ENCODE measurements at regions not wholly inside any gene's neighbourhood (a gene's known extent, or its start where the extent isn't known, plus 50 kb on each side); places are given as distances from the start of the nearest gene placed in this dataset.

- Histone ChIP-seq H3K4me3 (ENCODE audit: control insufficient read depth in 1 of 7, extremely low read depth in 1 of 7, insufficient read depth in 4 of 7, low read depth in 2 of 7, low read length in 6 of 7) (no peak overlapping the region), H3K36me3 (ENCODE audit: control insufficient read depth in 4 of 4, insufficient read depth in 4 of 4, low read length in 3 of 4) (no peaks in the 10 kb centered on the region), H3K9me3 (ENCODE audit: control extremely low read depth in 1 of 5, control insufficient read depth in 4 of 5, insufficient read depth in 2 of 5, low read depth in 1 of 5, low read length in 4 of 5) (peaks cover 0 to 2% (median 0%) of the 10 kb centered on the region in 5 experiments), H3K27me3 (replicated peaks in 2 of 5; ENCODE audit: control insufficient read depth in 4 of 5, insufficient read depth in 5 of 5, low read length in 4 of 5) (no peaks in the 10 kb centered on the region), H3K27ac (ENCODE audit: insufficient read depth in 1 of 2, low read depth in 1 of 2, low read length in 2 of 2, poor library complexity in 1 of 2, severe bottlenecking in 2 of 2) (no peak overlapping the region), H3K4me1 (ENCODE audit: control extremely low read depth in 1 of 4, control insufficient read depth in 4 of 4, insufficient read depth in 4 of 4, low read length in 3 of 4) (no peaks in the 10 kb centered on the region)
- WGBS (ENCODE audit: insufficient coverage), result 0% methylated on average over 1 of the region's 1 CpG
- CTCF ChIA-PET, result interaction anchor here (1.2 kb wide), 1 partner anchor 14 kb away, joined by 3 read pairs; no protein-coding TSS in a partner anchor
- no peak for DNase-seq
- POLR2A ChIA-PET, result no interaction called here
These were observed 379.0 kb upstream of the FZD8 start for GRCh38 chr10:36021096-36021495.

DNA sequence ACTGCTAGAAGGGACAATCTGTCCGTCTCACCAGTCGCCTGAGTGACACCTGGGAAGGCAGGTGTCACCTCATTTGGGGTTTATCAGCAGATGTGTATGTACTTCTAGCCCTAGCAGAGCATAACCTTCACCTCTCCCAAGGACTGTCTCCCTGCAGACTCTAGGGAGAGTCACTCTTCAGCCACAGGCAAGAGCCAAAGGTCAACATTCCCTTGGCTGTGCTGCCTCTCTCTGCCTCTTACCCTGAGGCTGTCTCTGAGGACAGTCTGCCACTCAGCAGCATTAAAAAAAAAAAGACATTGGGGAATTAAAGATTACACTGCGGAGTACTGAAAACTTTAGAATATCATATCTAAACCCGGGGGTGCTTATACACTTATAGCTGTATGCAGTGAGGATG, 377.7 kb upstream of the FZD8 start:
- DNase-seq, result no peak
- CTCF ChIA-PET, result no interaction called here
- H3K36me3 ChIP-seq (ENCODE audit: control insufficient read depth in 4 of 4, insufficient read depth in 4 of 4, low read length in 3 of 4), result no peaks in the 10 kb centered on the region
- POLR2A ChIA-PET, result no interaction called here
- WGBS (ENCODE audit: insufficient coverage), result 94% methylated on average over 3 of the region's 4 CpGs
- no peaks in the 10 kb centered on the region for H3K4me1 ChIP-seq (ENCODE audit: control extremely low read depth in 1 of 4, control insufficient read depth in 4 of 4, insufficient read depth in 4 of 4, low read length in 3 of 4)
- H3K27ac ChIP-seq (ENCODE audit: insufficient read depth in 1 of 2, low read depth in 1 of 2, low read length in 2 of 2, poor library complexity in 1 of 2, severe bottlenecking in 2 of 2), result no peak overlapping the region
- peaks cover 0 to 2% (median 0%) of the 10 kb centered on the region in 5 experiments for H3K9me3 ChIP-seq (ENCODE audit: control extremely low read depth in 1 of 5, control insufficient read depth in 4 of 5, insufficient read depth in 2 of 5, low read depth in 1 of 5, low read length in 4 of 5)
- H3K4me3 ChIP-seq (ENCODE audit: control insufficient read depth in 1 of 7, extremely low read depth in 1 of 7, insufficient read depth in 4 of 7, low read depth in 2 of 7, low read length in 6 of 7), result no peak overlapping the region
- no peaks in the 10 kb centered on the region for H3K27me3 ChIP-seq (replicated peaks in 2 of 5; ENCODE audit: control insufficient read depth in 4 of 5, insufficient read depth in 5 of 5, low read length in 4 of 5)

GRCh38 chr10:36018996-36019395, 376.9 kb upstream of the FZD8 start:
- no peaks in the 10 kb centered on the region for H3K27me3 ChIP-seq (replicated peaks in 2 of 5; ENCODE audit: control insufficient read depth in 4 of 5, insufficient read depth in 5 of 5, low read length in 4 of 5)
- WGBS (ENCODE audit: insufficient coverage), result 94% methylated on average over 4 of the region's 5 CpGs
- H3K36me3 ChIP-seq (ENCODE audit: control insufficient read depth in 4 of 4, insufficient read depth in 4 of 4, low read length in 3 of 4), result no peaks in the 10 kb centered on the region
- peaks cover 0 to 2% (median 0%) of the 10 kb centered on the region in 5 experiments for H3K9me3 ChIP-seq (ENCODE audit: control extremely low read depth in 1 of 5, control insufficient read depth in 4 of 5, insufficient read depth in 2 of 5, low read depth in 1 of 5, low read length in 4 of 5)
- no peak for DNase-seq
- no peaks in the 10 kb centered on the region for H3K4me1 ChIP-seq (ENCODE audit: control extremely low read depth in 1 of 4, control insufficient read depth in 4 of 4, insufficient read depth in 4 of 4, low read length in 3 of 4)
- ChIA-PET CTCF (no interaction called here), POLR2A (no interaction called here)
- H3K27ac ChIP-seq (ENCODE audit: insufficient read depth in 1 of 2, low read depth in 1 of 2, low read length in 2 of 2, poor library complexity in 1 of 2, severe bottlenecking in 2 of 2), result no peak overlapping the region
- no peak overlapping the region for H3K4me3 ChIP-seq (ENCODE audit: control insufficient read depth in 1 of 7, extremely low read depth in 1 of 7, insufficient read depth in 4 of 7, low read depth in 2 of 7, low read length in 6 of 7)

- no peaks in the 10 kb centered on the region for H3K27me3 ChIP-seq (replicated peaks in 2 of 5; ENCODE audit: control insufficient read depth in 4 of 5, insufficient read depth in 5 of 5, low read length in 4 of 5)
- H3K4me1 ChIP-seq (ENCODE audit: control extremely low read depth in 1 of 4, control insufficient read depth in 4 of 4, insufficient read depth in 4 of 4, low read length in 3 of 4), result no peaks in the 10 kb centered on the region
- WGBS (ENCODE audit: insufficient coverage), result no CpG with 5 or more reads among the region's 2 CpGs
- no peaks in the 10 kb centered on the region for H3K9me3 ChIP-seq (ENCODE audit: control extremely low read depth in 1 of 5, control insufficient read depth in 4 of 5, insufficient read depth in 2 of 5, low read depth in 1 of 5, low read length in 4 of 5)
- ChIA-PET CTCF (no interaction called here), POLR2A (no interaction called here)
- no peak overlapping the region for H3K4me3 ChIP-seq (ENCODE audit: control insufficient read depth in 1 of 7, extremely low read depth in 1 of 7, insufficient read depth in 4 of 7, low read depth in 2 of 7, low read length in 6 of 7)
- H3K36me3 ChIP-seq (ENCODE audit: control insufficient read depth in 4 of 4, insufficient read depth in 4 of 4, low read length in 3 of 4), result no peaks in the 10 kb centered on the region
- no peak for DNase-seq
- H3K27ac ChIP-seq (ENCODE audit: insufficient read depth in 1 of 2, low read depth in 1 of 2, low read length in 2 of 2, poor library complexity in 1 of 2, severe bottlenecking in 2 of 2), result no peak overlapping the region
These were observed 375.0 kb upstream of the FZD8 start for GRCh38 chr10:36017137-36017536.

GRCh38 chr10:36007369-36007768, 365.3 kb upstream of the FZD8 start:
- WGBS (ENCODE audit: insufficient coverage), result 95% methylated on average over 2 of the region's 4 CpGs
- Histone ChIP-seq H3K4me1 (ENCODE audit: control extremely low read depth in 1 of 4, control insufficient read depth in 4 of 4, insufficient read depth in 4 of 4, low read length in 3 of 4) (no peaks in the 10 kb centered on the region), H3K36me3 (ENCODE audit: control insufficient read depth in 4 of 4, insufficient read depth in 4 of 4, low read length in 3 of 4) (no peaks in the 10 kb centered on the region), H3K4me3 (ENCODE audit: control insufficient read depth in 1 of 7, extremely low read depth in 1 of 7, insufficient read depth in 4 of 7, low read depth in 2 of 7, low read length in 6 of 7) (no peak overlapping the region), H3K9me3 (ENCODE audit: control extremely low read depth in 1 of 5, control insufficient read depth in 4 of 5, insufficient read depth in 2 of 5, low read depth in 1 of 5, low read length in 4 of 5) (no peaks in the 10 kb centered on the region), H3K27ac (ENCODE audit: insufficient read depth in 1 of 2, low read depth in 1 of 2, low read length in 2 of 2, poor library complexity in 1 of 2, severe bottlenecking in 2 of 2) (no peak overlapping the region), H3K27me3 (replicated peaks in 2 of 5; ENCODE audit: control insufficient read depth in 4 of 5, insufficient read depth in 5 of 5, low read length in 4 of 5) (no peaks in the 10 kb centered on the region)
- POLR2A ChIA-PET, result no interaction called here
- no peak for DNase-seq
- CTCF ChIA-PET, result no interaction called here

DNA sequence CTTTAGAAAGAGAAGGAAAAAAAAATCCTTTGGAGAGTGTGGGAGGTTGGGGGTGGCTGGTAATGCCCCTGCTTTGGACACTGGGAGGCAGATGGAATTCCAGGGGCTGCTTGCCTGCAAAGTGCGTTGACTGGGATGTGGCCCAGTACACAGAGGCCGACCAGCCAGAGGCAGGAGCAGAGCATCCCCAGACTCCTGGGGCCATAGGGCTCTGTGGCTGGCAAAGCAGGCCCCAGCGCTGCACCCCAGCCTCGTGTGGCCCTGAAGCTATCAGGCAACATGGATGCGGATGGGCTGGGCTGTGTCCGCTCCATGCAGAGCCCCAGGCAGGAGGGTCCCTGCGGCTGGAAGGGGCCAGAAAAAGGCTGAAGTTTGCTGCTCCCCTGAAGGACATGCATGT, 361.6 kb upstream of the FZD8 start:
- DNase-seq, result no peak

GRCh38 chr10:36003031-36003600, 361.0 kb upstream of the FZD8 start:
- 91% methylated on average over 11 of the region's 12 CpGs for WGBS (ENCODE audit: insufficient coverage)

More for the DNA sequence above, 361.6 kb upstream of the FZD8 start:
- CTCF ChIA-PET, result no interaction called here
- POLR2A ChIA-PET, result no interaction called here
- no peaks in the 10 kb centered on the region for H3K4me1 ChIP-seq (ENCODE audit: control extremely low read depth in 1 of 4, control insufficient read depth in 4 of 4, insufficient read depth in 4 of 4, low read length in 3 of 4)
- H3K36me3 ChIP-seq (ENCODE audit: control insufficient read depth in 4 of 4, insufficient read depth in 4 of 4, low read length in 3 of 4), result no peaks in the 10 kb centered on the region
- no peak overlapping the region for H3K4me3 ChIP-seq (ENCODE audit: control insufficient read depth in 1 of 7, extremely low read depth in 1 of 7, insufficient read depth in 4 of 7, low read depth in 2 of 7, low read length in 6 of 7)
- no peaks in the 10 kb centered on the region for H3K9me3 ChIP-seq (ENCODE audit: control extremely low read depth in 1 of 5, control insufficient read depth in 4 of 5, insufficient read depth in 2 of 5, low read depth in 1 of 5, low read length in 4 of 5)
- 95% methylated on average over 7 of the region's 7 CpGs for WGBS (ENCODE audit: insufficient coverage)
- no peak overlapping the region for H3K27ac ChIP-seq (ENCODE audit: insufficient read depth in 1 of 2, low read depth in 1 of 2, low read length in 2 of 2, poor library complexity in 1 of 2, severe bottlenecking in 2 of 2)
- H3K27me3 ChIP-seq (replicated peaks in 2 of 5; ENCODE audit: control insufficient read depth in 4 of 5, insufficient read depth in 5 of 5, low read length in 4 of 5), result no peaks in the 10 kb centered on the region

More at GRCh38 chr10:36003031-36003600, 361.0 kb upstream of the FZD8 start:
- no peaks in the 10 kb centered on the region for H3K36me3 ChIP-seq (ENCODE audit: control insufficient read depth in 4 of 4, insufficient read depth in 4 of 4, low read length in 3 of 4)
- H3K27me3 ChIP-seq (replicated peaks in 2 of 5; ENCODE audit: control insufficient read depth in 4 of 5, insufficient read depth in 5 of 5, low read length in 4 of 5), result no peaks in the 10 kb centered on the region
- no peak overlapping the region for H3K4me3 ChIP-seq (ENCODE audit: control insufficient read depth in 1 of 7, extremely low read depth in 1 of 7, insufficient read depth in 4 of 7, low read depth in 2 of 7, low read length in 6 of 7)
- no peaks in the 10 kb centered on the region for H3K9me3 ChIP-seq (ENCODE audit: control extremely low read depth in 1 of 5, control insufficient read depth in 4 of 5, insufficient read depth in 2 of 5, low read depth in 1 of 5, low read length in 4 of 5)
- H3K4me1 ChIP-seq (ENCODE audit: control extremely low read depth in 1 of 4, control insufficient read depth in 4 of 4, insufficient read depth in 4 of 4, low read length in 3 of 4), result no peaks in the 10 kb centered on the region
- ChIA-PET CTCF (no interaction called here), POLR2A (no interaction called here)
- H3K27ac ChIP-seq (ENCODE audit: insufficient read depth in 1 of 2, low read depth in 1 of 2, low read length in 2 of 2, poor library complexity in 1 of 2, severe bottlenecking in 2 of 2), result no peak overlapping the region
- no peak for DNase-seq
